Hematopoietic multipotent progenitor cell treated with erythropoietin and hydrocortisone succinate and interleukin-3 and kit ligand, for 6 days (in vitro differentiated cells): ENCODE measurements at regions not wholly inside any gene's neighbourhood (a gene's known extent, or its start where the extent isn't known, plus 50 kb on each side); places are given as distances from the start of the nearest gene placed in this dataset.

ENCODE experiments used
- DNase-seq: peaks from one replicate; pipeline ENCODE4 v3.0.0-alpha.2; 2015

DNA sequence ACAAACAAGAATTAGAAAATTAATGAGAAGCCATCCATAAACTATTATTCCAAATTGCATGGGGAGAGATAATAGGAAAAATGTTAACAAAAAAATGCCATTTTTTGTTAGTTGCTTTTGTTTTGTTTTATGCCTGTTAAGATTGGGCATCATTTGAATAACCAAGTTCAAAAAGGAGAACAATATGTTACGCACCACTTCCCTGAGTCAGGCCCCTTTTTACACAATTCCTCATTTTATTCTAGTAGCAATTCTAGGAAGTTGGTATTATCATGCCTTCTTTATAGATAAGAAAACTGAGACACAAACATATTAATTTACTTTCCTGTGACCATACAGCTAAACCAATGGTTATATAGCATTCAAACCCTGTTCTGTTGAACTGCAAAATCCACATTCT, 736.9 kb upstream of the CCDC54 start:
- no peak for DNase-seq

DNA sequence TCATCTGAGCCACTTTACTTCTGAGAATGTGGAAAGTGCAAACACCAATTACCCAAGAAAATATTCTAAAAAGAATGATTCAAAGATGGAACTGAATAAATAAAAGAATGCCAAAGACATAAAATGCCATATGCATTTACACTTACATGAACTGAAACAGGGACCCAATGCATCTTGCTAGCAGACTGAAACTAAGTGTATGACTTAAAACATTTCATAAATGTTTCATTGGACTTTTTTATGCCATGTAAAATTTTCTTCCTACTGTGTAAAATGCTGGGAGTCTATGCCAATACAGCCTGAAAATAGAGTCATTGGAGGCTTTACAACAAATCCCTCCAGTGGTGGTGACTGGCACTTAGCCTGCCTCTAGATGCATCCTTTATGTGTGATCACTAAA, 735.1 kb upstream of the CCDC54 start:
- no peak for DNase-seq

DNA sequence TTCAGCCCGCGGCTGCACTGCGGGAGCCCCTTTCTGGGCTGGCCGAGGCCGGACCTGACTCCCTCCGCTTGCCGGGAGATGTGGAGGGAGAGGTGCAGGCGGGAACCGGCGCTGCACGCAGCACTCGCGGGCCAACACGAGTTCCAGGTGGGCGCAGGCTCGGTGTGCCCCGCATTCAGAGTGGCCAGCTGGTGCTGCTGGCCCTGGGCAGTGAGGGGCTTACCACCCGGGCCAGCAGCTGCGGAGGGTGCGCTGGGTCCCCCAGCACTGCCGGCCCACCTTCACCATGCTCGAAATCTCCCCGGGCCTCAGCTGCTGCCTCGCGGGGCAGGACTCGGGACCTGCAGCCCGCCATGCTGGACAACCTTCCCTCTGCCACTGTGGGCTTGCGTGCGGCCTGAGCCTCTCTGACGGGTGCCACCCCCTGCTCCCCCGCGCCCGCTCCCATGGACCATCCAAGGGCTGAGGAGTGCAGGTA, 733.5 kb upstream of the CCDC54 start:
- DNase-seq: no peak

DNA sequence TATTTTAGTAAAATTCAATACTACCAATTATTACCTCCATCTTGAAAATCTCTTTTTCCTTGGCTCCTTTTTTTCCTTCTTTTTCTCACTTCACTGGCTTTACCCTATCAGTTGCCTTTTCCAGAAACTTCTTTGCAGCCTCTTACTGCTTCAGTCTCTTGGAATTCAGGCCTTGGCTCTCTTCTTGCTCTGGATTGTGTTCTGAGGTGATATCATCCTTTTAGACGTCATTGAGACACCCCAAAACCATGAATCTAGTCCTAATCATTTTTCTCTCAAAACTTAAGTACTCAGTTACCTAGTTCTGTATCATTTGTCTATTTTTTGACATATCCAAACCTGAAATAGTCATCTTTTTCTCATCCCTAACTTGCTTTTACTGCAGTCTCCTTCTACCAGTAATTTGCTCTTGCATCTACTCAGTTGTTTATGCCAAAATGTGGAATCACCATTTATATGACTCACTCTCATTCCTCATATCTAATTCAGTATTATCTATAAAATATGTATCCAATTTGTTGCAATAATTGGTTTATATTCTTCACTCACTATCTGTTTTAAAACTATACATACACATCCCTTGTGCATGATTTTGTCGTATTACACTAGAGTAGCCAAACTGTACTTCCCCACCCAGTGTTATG, 703.2 kb upstream of the CCDC54 start:
- no peak for DNase-seq

DNA sequence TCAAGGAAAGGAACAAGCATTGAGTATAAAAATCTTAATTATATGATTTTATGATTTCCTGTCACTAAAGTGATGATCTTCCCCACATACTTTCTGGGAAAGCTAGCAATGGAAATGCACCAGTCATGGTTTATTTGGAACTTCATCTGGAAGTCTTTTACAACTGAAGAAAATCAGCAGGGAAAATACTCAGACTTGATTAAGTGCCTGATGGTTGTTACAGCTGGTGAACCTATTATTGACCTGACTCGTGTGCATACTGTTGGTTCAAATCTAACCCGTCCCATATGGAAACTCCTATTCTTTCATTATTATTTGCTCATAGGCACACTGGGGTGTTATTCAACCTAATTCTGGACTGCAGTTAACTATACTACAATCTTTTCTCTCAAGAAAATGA, 701.8 kb upstream of the CCDC54 start:
- DNase-seq: no peak

DNA sequence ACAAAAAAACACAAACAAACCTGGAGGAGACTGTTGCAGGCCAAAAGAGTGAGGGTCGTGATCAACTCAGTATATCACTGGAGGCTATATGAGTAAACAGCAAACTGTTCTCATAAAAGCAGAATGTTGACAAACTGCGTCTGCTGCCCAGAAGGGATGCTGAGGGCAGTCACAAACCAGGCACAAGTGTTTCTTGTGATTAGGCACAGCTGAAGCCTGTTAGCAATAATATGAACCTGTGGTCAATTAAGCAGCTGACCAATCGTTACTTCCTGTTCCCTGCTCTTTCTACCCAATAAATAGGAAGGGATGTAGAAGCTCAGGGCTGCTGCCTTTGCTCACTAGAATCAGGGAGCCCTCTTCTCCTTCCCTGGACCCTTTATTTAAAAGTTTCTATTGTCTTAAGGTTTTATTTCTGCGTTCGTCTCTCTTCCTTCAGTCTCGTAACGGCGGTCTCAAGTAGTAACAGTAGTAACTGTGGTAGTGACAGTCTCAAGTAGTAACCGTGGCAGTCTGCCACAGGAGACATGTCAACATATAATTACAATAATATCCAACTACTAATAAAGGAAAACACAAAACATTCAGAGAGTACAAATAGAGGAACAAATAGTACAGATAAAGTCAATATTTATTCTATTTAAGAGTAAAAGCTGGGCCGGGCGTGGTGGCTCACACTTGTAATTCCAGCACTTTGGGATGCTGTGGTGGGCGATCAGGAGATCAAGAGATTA, 698.4 kb upstream of the CCDC54 start:
- DNase-seq: no peak

DNA sequence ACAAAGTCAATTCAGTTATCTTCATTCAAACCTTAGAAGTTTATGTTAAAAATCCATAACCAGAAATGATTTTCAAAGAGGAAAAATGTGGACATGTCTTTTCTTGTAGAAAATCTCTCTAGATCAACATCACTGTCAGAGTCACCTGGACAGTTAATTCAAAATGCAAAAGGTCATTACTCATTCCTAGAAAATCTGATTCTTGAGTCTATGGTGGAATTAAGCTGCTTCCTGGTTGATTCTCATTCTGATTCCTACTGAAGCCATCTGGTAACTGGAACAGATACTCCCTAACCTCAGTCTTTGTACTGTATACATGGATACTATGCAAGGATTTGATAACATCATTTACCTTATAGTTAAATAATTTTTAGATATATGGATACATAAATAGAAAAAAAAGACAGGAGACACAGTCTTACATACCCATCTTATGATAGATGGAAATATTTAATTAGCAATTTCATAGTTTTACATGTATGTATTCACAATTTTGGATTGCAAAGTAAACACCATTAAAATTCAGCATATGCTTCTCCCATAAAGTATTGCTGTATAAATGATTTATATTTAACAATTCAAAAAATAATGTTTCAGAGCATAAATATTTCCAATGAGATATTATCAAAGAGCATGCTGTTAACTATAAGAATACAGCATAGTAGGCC, 693.2 kb upstream of the CCDC54 start:
- DNase-seq: no peak

DNA sequence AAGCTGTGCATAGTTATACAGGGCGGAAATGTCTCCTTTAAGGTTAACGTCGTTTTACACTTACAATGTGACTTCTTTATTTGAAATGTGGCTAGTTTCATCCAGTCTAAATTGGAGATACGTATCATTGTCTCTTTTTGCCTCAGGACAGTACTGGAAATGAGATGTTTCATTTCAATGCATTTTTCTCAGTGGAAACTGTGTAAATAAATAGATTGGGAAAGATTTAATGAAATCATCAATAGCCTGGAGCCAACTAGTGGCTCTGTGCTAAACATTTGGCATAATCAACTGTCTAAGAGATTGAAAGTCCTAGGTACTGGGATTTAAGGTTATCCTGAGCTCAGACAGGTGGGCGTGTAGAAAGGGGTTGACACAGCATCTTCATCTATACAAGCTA, 691.5 kb upstream of the CCDC54 start:
- no peak for DNase-seq

DNA sequence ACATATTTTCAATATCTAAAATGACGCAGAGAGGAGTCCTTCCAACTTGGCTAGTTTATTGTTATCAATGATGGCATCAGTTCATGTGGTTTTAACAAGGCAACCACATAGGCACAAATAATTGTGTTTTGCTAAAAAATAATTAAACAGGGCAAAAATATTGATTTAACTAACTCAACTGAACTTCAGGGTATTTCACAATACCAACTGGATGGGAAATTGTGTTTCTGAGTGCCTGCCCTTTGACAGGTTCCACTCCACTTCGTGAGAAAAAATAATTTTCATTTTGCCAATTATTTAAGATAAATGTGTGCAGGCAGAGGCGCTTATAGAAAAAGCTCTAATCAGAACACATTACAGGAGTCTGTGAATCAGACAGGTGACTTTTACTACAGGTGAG, 689.3 kb upstream of the CCDC54 start:
- no peak for DNase-seq

DNA sequence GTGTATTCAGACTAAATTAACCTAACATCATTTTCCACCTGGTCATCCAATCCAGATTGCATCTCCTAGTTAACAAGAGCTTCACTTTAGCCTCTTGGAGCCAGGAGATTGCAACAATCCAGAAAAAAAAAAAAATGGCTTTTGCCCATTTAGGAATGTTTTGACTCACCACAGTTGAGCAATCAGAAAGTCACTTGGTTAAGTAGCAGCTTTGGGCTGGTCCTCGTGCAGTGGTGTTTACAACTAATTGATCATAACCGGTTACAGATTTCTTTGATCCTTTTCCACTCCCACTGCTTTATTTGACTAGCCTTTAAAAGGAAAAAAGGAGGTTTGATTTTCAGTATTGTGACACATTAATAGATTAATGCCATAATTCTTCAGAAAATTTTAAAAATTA, 688.8 kb upstream of the CCDC54 start:
- DNase-seq: no peak

DNA sequence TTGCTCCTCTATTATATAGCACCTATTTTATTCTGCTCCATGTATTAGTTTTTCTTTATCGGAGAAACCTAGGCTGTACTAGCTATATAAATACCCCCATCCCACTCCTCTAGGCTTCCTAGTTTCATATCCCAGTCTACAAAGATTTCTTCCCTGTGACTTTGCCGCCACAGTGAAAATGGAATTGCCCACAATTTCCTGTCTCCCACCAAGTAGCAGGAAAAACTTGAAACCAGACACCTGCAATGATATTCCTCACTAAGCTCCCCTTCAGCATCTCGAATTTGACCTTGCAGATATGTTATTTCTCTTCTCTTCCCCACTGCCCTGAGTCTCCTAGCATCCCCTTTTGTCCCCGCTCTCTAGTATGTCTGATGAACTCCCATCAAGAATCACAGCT, 685.8 kb upstream of the CCDC54 start:
- no peak for DNase-seq

DNA sequence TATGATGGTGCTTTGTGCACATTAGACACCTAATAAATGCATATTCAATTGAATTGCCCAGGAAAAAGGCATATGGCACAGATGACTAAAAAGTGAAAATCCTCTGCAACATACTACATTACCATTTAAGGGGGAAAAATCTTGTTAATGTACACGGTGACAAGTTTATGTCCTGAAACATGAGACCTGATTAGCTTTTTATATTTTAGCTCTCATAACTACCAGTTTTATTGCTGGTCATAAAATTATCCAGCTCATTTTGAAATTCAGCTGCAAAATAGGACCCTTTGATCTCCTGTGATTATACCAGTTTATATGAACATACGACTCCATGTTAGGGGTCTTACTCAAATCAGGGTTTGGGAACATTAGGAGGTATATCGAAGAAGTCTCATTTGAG, 684.6 kb upstream of the CCDC54 start:
- DNase-seq: no peak

DNA sequence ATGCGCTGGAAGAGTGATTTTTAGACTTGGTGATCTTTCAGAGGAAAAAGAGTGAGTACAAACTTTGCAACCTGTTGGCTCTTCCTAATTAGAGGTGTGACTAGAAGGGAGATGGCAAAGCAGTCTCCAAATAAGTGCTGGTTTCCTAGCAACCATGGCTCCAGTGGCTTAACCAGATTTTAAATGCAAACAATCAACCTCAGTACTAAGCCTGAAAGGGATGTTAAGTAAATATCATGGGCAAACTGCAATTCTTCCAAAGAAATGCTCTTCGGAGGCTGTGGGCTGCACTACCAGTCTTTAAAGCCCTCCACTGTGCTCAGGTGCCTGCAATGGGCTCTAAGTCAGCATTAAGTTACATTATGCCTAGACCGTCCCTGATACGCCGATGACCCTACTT, 678.1 kb upstream of the CCDC54 start:
- DNase-seq: no peak

DNA sequence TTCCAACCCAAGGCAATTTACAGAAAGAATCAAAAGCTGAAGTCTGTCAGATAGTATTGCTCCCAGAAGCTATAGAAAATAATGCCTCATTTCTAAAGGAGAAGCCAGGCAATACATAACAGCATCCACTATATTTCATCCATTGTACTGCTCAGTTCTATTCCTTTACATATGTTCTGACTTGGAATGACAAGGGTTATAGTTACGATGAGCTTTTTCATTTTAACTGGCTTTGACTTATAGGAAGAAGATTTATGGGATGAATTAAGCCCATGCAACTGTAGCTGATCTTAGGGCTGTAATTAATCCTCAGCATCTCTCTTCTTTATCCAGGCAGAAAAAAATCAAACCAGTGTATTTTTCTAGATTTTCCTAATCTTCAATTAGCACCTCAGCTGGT, 676.3 kb upstream of the CCDC54 start:
- no peak for DNase-seq

DNA sequence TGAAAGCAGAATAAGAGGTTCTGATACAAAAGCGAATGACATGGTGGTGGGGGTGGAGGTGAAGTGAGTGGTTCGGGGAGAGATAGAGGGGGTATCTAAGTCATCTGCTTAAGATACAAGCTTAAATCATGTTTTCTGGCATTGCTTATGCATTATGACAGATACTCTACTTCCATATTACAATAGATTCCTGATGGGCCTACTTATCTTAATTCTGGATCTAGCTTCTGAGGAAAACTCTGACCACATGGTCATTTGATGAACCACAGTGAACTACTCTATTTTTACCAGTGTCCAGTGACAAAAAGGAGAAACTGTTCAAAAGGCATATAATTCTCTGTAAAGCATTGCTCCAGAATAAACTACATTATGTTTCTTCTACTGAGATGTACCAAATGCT, 673.7 kb upstream of the CCDC54 start:
- DNase-seq: no peak

DNA sequence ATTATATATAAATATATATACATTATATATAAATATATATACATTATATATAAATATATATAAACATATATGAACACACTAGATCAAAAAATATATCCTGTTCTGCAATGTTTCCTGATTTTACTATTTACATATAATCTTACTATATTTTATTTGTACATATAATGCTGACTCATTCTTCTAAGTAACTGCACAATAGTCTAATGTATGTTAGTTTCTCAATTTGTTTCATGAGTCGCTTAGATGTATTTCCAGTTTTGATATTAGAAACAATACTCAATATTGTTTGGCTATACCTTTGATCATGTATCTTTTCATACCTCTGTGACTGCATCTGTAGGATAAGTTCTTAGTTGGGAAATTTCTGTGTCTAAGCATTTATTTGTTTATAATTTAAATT, 669.9 kb upstream of the CCDC54 start:
- DNase-seq: no peak

DNA sequence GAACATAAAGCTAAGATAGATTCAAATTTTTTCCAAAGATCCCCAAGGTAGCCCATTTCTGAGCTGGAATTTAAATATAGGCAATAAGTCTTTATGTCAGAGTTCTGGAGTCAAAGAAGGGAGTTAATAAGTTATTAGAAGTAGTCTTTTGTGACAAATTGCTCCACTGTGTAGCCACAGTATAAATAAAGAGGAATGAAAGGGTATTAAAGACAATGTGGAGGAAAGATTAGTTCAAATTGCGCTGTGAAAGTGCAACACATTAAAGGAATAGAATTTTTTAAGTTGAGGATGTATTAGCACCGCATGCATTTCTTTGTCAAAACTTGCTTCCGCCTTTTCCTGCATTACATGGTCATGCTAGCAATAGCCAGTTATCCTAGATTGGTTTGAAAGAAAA, 666.6 kb upstream of the CCDC54 start:
- DNase-seq: no peak

DNA sequence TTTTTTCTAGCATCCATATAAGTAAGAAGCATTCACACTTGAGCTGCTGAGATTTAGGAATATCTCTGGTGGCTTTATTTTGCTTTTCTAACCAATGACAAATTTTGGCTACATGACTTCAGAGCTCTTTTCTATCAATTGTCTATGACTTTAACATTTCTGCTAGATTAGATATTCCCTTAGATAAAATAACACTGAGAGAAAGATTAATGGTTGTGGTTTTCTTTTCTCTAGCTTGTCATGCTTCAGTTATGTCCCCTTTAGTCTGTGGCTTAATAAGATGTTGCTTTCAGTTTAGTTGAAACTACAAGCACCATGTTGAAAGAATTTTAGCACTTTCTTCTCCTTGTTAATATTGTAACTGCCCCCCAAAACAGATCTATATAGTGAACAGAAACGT, 665.6 kb upstream of the CCDC54 start:
- DNase-seq: no peak

DNA sequence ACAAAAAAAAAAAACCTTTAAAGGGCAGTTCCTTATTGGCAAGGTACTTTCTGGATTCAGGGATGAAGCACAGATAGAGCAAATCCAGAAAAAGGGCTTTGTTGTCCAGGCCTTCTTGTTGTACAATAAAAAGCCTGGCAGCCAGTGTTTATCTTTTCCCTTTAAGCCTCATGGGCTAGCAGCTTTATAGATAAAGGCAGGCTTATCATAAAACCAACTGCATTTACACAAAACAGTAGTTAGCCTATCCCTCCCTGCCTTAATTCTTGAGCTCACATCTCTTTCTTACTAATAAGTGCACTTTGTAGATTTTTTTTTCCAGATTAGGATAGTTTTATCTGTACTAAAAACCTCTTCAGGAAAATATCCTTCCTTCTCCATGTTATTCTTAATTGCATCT, 662.8 kb upstream of the CCDC54 start:
- no peak for DNase-seq

DNA sequence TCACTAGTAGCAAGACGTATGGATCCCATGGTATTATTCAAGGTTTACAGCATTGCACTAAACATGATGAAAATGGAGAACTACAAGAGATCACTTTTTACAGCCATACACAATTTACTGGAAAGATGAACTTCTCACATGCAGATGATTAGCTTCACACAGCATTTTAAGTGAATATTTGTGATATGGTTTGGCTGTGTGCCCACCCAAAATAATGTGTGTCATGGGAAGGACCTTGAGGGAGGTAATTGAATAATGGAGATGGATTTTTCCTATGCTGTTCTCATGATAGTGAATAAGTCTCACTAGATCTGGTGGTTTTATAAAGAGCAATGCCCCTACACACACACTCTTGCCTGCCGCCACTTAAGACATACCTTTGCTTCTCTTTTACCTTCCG, 662.0 kb upstream of the CCDC54 start:
- DNase-seq: no peak

DNA sequence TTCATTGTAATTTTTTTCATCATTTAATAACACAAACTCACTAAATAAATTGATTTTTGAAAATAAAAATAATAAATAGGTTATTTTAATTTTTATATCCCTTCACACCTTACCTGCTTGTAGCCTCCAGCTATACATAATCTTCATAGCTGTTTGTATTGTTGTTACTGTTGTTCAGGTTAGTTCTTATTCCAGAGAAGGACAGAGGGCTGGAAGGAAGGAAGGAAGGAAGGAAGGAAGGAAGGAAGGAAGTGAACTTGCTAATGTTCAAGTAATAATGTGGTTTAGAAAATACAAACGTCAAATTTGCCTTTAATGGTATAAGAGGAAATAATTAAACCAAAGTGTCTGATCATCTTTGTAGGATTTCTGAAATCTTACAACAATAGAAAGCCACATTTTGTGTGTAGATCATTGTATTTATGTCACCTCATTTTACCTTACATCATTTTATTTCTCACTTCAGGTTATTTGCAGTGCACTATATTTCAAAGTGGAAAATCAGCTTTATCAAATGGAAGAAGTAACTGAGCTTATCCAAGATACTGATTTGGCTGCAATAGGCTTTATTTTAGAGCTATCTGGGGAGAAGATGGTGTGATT, 660.0 kb upstream of the CCDC54 start:
- no peak for DNase-seq

DNA sequence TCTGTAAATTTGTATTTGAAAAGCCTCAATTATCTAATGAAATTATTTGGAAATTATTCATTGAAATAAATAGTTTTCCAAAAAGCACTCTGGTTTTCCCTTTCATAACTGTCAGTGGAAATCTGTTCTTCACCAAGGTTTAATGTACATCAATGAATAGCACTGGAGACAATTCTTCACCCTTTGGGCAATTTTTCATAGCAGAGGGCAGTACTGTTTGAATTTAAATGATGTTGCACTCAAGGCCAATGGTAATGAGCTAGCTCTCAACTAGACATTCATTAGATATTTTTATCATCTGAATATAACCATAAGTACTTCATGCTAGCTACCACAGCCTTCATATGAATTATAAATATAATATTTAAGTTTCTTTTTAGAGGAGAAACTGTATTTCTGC, 658.2 kb upstream of the CCDC54 start:
- no peak for DNase-seq

DNA sequence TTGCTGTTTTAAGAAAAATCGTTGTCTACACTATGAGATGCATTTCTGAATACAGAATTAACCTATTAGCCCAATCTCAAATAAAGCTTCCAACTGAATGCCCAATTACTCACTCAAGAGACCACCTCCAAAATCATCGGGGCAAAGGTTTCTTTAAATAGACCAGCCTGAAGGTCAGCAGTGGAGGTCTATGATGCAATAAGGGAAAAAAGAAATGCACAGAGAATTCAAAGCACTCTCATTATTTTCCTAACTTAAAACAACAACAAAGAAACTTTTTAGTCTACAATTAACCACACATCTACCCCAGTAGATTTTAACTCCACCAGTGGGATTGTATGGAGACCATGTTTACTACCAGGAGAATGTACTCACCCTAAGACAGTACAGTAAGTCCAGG, 657.7 kb upstream of the CCDC54 start:
- DNase-seq: no peak

DNA sequence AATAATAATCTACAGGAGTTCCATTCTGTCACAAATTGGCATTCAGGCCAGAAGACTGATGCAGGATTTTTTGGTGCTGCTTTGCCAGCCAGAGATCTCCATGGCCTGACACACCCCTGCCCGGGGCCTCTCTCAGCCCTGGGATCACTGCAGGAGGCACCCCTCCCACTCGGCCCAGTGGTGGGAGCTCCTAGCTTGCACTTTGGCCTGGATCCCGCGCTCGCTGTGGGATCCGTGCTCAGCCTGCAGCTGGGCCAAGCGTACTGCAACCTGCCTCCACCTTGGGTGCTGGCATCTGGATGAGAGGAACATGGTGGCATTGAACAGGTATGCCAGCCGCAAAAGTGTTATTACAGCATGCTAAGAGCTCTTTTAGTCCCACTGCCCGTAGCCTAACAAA, 656.7 kb upstream of the CCDC54 start:
- no peak for DNase-seq
